GM18951 (cell line): ENCODE measurements at regions not wholly inside any gene's neighbourhood (a gene's known extent, or its start where the extent isn't known, plus 50 kb on each side); places are given as distances from the start of the nearest gene placed in this dataset.

Experiments
- POLR2A ChIP-seq: IDR thresholded peaks from 4 replicates; pipeline ENCODE4 v1.6.1; 2011; ENCODE audit warnings: mild to moderate bottlenecking; ENCODE audit not compliant: insufficient read length, insufficient read depth; ENCODE audit errors: extremely low read depth
- in situ Hi-C: fragments of 300-500 bp; cut with MboI; formaldehyde crosslinking; loops from one replicate; pipeline ENCODE4 v1.12.0; 2022; ENCODE audit warnings: low sequenced_read_pairs, mixed read lengths, inconsistent platforms; ENCODE audit not compliant: unreplicated experiment

DNA sequence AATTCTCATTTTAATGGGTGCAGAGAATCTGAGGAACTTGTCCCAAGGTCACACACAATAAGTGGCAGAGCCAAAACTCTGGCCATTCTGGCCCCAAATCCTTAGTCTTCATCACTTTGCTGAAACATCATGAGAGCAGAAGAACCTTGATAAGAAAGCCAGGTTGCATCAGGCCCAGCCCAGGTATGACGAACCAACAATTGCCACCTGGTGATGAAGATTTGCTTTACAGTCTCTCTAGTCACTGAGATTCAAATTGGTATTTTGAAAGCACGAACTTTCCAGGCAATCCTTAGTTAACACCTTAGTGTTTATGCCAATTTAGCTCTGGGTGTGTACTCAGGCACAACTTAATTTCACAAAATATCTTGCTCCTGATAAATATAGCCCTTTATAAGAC, 502.7 kb upstream of the HTR2A start:
- TF ChIP-seq POLR2A: no peak

DNA sequence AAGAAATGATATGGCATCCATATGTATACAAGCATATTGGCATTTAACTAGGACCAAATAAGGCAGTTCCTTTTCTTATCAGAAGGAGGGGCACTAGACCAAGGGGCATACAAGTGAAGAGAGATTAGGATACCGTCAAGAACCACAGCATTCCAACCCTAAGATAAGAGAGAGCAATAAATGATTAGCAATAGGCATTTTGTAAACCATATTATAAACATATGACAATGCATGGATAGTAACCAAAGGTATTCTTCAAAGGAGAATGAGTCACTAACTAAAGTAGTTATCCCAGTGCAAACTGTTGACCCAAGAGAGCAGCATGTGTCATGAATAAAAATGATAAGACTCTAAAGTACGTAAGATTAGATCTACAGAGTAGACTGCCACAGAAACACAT, 500.9 kb upstream of the HTR2A start:
- in situ Hi-C loops: no loop called here
- no peak for TF ChIP-seq POLR2A

More for the DNA sequence above, 502.7 kb upstream of the HTR2A start:
- in situ Hi-C loops: no loop called here

DNA sequence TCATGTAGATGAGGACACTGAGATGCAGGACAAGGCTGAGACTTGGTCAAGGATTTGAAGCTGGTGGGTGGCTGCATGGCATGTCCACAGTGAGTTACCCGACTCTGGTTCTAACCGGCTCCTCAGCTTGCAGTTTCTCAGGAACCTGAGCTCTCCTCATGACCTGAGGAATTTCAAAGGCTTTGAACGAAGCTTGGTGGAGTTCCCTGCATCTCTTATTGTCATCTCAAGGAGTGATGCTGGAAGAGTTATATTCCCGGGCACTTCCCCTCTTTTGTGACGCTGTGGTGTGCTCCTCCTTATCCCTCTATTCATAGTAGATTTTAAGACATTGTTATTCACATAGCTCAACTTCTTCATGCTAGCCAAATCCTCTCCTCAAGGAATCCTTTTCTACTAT, 500.1 kb upstream of the HTR2A start:
- in situ Hi-C loops: no loop called here
- no peak for TF ChIP-seq POLR2A

DNA sequence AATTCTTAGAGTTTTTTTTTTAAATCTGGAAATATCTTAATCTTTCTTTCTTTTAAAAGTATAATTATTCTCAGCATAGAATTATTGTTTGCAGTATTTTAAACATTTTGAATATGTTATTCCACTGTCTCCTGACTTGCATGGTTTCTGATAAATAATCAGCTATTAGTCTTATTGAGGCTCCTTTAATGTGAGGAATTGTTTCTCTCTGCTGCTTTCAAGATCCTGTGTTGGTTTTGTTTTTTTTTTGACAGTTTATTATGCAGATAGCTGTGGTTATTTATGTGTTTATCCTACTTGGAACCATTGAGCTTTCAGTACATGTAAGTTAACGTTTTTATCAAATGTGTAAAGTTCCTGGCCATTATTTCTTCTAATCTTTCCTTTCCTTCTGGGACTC, 477.9 kb upstream of the HTR2A start:
- TF ChIP-seq POLR2A: no peak
- in situ Hi-C loops: no loop called here

DNA sequence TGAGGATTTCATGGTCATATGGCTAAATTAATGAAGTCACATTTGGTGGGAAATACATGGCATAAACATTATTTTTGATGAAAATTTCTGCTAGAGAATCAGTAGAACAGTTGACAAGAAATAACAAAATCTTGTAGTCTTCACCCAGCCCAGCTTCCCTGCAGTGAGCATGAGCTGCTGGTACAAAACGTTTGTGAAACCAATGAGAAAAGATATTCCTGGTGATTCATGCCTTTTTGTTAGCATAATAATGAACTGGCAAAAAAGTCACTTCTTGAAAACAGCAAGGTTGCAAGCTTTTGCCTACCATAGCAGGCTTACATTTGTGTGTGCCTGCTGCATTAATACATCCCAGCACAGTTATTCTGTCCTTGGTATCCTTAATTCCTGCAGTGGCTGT, 475.9 kb upstream of the HTR2A start:
- TF ChIP-seq POLR2A: no peak
- in situ Hi-C loops: no loop called here

DNA sequence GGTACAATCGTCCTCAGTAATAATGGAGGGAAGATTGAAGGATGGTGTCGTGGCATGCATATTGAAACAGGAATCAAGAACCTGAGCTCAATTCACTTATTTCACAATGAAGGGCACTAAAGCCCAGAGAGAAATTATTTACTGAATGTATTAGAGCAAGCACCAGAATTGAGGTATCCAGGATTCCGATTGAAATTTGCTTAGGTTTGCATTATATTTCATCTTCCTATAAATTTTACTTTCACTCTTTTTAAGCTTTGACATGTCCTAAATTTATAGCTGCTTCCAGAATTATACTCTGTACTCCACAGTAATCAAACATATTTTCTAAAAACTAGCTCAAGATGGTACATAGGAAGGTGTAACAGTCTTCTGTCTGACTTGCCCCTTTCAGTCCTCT, 454.9 kb upstream of the HTR2A start:
- TF ChIP-seq POLR2A: no peak
- in situ Hi-C loops: no loop called here

DNA sequence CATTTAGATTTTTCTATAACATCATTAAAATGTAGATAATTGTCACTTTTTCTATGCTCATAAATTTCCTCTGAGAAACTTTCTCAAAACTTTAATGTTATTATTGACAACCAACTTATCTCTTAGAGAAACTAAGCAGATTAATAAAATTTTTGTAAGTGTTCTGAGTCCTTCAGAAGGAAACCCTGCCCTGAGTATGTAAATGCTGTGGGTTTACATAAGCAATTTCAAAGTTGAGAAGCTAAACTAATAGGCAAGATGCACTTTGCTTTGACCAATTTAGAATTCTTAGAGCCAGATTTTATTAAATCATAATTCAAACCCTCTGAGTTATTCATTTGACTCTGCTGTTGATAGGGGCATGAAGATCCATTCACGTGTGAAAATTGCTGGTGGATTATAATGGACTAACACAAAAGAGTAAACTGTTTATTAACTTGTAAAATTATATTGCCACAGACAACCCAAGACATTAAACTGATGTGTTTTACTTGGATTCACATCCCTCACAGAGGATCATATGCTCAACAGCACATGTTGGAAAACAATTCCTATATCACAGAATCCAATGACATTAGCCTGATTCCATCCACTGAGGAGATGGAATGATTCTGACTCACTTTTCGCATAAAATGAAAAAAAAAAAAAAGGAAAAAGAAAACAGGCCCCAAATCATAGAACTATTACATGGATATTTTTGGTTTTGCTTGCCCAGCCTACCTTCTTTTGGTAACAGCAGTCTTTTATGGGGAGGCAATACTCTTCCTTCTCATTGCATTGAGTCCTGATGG, 453.7 kb upstream of the HTR2A start:
- in situ Hi-C loops: no loop called here
- TF ChIP-seq POLR2A: no peak

DNA sequence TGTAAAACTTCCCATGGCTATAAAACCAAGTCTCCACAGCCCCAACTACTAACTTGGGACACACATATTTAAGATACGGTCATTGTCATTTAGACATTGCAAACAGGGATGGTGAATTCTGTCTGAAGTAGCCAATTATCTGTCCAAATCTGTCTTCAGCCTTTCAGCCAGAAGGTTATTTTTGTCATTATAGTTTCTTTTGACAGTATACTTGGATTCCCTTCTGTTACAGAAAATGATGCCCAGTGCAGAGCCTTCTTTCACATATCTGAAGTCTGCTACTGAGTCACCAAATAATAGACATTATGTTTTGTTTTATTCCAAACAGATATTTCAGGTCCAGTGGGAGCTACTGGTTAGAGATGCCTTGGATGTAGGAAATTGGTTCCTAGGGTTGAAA, 452.4 kb upstream of the HTR2A start:
- in situ Hi-C loops: no loop called here
- no peak for TF ChIP-seq POLR2A

DNA sequence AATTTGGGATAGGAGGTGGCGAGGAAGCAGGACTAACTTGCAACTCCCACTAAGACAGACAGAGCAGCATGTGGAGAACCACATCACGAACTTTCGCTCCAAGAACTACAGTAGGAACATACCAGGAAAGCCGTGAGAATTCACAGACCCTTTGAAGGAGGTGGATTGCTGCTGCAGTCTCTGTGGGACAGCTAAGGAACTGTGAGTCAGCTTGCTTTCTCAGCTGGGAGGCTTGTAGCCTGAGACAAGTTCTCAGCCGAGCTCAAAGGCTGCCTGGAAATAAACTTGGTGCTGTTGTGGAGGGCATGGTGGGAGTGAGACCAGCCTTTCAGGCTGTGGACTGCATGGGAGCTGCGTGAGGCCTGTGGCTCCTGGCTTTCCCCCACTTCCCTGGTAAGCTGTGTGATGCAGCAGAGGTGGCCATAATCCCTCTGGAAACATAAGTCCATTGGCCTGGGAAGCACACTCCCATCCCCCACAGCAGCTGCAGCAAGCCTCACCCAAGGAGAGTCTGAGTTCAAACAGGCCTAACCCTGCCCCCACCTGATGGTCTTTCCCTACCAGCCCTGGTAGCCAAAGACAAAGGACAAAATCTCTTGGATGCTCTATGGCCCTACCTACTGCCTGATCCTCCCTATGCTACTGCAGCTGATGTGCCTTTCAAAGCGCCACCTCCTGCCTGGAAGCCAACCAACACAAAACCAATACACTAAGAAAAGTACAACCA, 441.1 kb upstream of the HTR2A start:
- in situ Hi-C loops: no loop called here
- TF ChIP-seq POLR2A: no peak

DNA sequence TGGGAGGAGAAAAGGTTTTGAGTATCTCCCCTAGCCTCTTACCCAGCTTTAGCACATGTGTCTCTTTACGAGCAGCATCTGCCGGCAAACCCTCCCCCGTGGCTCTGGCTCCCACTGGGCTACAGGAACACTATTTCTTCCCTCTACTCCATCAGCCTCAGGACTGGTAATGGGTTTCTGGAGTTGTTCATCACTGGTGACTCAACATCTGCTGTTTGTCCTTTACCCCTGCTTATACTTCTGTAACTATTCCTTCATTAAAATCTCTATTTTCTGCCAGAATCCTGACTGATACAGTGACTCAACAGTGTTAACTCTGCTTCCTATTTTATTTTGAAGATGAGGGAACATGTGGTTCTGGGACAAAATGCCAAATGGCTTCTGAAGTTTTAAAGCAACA, 437.3 kb upstream of the HTR2A start:
- no peak for TF ChIP-seq POLR2A
- in situ Hi-C loops: no loop called here

DNA sequence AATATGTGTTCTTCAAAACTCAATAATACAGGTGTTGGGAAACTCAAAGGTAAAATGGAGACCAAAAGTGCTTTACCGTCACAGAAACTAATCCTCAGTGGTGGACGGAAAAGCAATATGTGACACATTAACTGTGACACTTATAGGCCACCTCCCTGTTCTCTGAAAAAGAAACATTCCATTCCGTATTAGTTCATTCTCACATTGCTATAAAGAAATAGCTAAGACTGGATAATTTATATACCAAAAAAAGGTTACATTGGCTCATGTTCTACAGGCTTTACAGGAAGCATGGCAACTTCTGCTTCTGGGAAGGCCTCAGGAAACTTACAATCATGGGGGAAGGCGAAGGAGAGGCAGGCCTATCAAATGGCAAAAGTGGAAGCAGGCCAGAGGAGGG, 435.3 kb upstream of the HTR2A start:
- no peak for TF ChIP-seq POLR2A
- in situ Hi-C loops: no loop called here

DNA sequence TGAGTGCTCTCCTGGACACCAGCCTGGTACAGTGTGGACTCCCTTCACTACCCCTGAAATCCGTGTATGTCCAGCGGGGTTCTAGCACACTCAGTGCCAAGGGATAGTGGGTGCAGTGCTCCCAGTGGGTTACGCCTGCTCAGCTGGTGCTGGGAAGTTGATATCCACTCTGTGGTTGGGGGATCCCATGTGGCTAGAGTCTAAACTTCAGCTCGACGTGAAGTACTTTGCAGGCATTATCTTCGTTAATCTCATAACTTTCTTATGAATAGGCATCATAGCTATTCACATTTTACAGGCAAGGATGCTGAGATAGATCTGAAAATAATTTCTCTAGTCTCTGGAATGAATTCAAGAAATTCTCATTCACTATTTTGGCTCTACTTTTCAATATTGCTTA, 433.2 kb upstream of the HTR2A start:
- TF ChIP-seq POLR2A: no peak
- in situ Hi-C loops: no loop called here

DNA sequence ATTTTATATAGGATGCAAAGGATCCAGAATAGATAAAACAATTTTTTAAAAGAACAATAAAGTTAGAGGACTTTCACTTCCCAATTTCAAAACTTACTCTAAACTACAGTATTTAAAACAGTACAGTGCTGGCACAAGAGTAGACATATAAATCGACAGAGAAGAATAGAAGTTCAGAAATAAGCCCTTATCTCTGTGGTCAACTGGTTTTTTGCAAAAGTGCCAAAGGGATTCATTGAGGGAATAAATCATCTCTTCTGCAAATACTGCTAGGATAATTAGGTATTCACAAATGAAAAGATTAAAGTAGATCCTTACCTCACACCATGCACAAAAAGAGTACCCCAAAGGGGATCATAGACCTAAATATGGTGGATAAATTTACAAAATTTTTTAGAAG, 431.0 kb upstream of the HTR2A start:
- in situ Hi-C loops: no loop called here
- TF ChIP-seq POLR2A: no peak

DNA sequence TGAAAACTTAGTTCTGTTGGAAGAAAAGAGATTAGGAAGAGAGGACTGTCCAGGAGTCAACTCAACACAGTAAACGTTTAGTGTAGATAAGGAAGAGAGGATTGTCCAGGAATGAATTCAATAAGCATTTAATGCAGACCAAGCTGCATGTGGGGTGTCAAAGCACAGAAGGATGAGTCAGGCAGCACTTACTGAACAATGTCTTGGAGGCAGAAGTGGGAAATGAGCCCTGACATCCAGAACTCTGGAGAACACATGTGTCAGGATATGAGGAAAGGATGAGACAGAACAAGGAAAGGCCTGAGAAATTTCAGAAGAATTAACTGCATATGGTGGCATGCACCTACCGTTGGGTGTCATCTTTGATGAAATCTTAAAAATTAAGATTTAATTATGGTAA, 429.2 kb upstream of the HTR2A start:
- TF ChIP-seq POLR2A: no peak
- in situ Hi-C loops: no loop called here
